CMK (cell line): ENCODE measurements at regions not wholly inside any gene's neighbourhood (a gene's known extent, or its start where the extent isn't known, plus 50 kb on each side); places are given as distances from the start of the nearest gene placed in this dataset.

Experiments used
- DNase-seq: peaks from one replicate; pipeline ENCODE4 v3.0.0-alpha.2; 2010; ENCODE audit warnings: low read depth

- no peak for DNase-seq
Measured at GRCh38 chr4:162350331-162350730, 186.5 kb upstream of the FSTL5 start.

DNA sequence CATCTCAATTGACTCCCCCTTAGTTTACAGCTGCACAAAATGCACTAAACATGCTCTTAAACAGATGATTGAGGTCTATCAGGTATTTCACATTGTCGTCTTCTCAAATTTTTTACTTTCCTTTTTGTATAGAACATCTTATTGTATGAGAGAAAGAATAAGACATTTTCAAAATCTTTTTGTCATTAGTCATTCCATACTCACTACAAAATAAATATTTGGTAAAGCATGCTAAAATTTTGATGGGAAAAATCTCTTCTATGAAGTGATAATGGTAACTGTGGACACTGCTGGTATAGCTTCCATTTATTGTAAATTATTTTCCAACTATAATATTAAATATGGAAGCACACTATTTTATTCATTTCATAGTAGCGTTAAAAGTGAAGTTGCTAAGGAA is 185.6 kb upstream of the FSTL5 start:
- no peak for DNase-seq

- peak; percentile 9 for DNase-seq
Measured at GRCh38 chr4:162347842-162348213, 184.0 kb upstream of the FSTL5 start.

DNA sequence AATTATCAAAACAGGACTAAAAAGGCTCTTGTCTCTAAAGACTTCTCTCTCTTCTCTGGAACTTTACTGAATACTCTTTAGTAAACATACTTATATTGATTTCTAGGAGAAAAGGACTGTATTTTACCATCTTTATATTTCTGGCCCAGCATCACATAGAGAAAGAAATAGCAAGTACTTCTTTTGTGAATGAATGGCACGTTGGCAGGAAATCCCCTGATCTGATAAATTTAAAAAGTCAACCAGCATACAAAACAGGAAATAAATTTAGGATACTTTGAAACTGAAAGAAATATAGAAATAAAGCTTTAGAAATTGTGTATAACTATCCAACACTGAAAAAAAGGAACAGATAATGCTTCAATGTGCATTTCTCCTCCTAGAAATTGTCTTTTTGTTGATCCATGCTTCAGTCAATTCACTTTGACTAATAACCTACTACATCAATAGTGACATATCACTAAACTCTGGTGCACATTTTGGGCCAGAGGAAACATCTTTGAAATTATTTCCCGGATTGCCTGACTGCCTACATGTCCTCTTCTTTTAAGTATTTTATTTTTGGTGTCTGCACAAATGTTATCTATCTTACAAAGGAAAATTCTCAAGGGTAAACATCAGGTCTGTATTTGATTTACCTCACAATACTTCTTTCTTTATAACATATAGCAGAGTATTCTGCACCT is 183.5 kb upstream of the FSTL5 start:
- DNase-seq: no peak

DNA sequence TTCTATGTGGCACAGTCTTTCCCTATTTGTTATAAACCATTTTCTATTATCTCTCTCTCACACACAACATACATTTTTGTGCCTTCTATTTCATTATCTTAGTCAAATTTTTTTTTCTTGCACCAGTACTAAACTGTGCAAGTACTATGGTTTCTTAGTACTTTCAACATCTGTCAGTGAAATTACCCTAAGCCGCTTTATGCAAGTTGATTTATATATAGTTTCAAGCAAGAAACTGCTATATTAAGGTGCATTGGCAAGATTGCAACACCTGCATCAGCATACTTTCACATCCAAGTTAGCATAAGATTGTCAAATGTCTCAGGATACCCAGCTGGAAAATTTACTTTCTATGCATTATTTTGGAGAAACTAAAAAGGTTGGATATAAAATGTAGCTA is 180.2 kb upstream of the FSTL5 start:
- DNase-seq: no peak

DNA sequence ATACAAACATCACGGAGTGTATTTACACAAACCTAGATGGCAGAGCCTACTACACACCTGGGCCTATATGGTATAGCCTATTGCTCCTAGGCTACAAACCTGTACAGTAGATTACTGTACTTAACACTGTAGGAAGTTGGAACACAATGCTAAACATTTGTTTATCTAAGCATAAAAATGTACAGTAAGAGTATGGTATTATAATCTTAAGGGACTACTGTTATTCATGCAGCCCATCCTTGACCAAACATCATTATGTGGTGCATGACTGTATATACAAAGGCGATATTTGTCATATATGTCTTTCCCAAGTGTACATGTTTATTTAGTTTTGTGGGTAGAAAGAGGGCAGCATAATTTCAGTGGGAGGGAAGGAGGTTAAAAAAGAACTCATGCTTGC is 177.7 kb upstream of the FSTL5 start:
- no peak for DNase-seq

DNA sequence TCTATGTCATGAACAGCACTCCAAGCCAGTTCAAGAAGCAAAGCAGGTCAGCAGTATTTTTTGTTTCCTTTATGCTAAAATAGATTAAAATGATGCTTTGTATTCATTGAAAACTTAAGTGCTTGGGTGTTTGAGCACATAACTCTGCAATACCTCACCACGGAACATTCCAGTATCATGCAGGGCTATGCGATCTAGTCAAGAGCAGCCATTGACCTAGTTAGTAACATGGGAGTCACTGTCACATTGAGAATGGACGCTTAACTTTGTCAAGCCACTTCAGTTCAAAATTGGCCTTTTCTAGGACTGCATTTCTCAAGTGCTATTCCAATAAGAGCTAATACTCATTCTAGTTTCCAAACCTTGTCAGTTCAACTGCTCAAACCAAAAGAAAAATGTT is 160.1 kb upstream of the FSTL5 start:
- no peak for DNase-seq

GRCh38 chr4:162322054-162322453 is 158.3 kb upstream of the FSTL5 start:
- no peak for DNase-seq

DNA sequence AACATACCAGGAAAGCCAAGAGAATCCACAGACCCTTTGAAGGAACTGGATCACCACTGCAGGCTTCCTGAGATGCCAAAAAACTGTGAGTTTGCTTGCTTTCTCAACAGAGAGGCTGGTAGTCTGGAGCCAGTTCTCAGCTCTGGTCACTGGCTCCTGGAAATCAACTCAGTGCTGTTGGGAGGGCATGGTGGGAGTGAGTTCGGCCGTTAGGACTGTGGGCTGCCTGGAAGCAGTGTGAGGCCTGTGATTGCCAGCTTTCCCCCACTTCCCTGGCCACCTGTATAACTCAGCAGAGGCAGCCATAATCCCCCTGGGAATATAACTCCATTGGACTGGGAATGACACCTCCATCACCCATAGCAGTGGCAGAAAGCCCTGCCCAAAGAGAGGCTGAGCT is 122.0 kb upstream of the FSTL5 start:
- no peak for DNase-seq

DNA sequence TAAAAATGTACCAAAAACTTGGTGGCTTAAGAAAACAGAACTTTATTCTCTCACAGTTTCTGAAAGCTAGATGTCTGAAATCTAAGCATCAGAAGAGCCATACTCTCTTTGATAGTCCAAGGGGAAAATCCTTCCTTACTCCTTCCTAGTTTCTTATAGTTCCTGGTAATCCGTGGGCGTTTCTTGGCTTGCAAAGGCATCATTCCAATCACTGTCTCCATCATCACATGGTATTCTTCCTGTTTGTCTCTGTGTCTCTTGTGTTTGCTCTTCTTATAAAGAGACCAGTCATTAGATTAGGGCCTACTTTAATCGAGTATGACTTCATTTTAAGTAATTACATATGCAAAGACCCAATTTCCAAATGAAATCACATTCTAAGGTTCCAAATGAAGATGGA is 118.9 kb upstream of the FSTL5 start:
- no peak for DNase-seq

GRCh38 chr4:162274354-162274753 is 110.6 kb upstream of the FSTL5 start:
- DNase-seq: no peak

GRCh38 chr4:162272215-162272614 is 108.4 kb upstream of the FSTL5 start:
- DNase-seq: no peak

DNA sequence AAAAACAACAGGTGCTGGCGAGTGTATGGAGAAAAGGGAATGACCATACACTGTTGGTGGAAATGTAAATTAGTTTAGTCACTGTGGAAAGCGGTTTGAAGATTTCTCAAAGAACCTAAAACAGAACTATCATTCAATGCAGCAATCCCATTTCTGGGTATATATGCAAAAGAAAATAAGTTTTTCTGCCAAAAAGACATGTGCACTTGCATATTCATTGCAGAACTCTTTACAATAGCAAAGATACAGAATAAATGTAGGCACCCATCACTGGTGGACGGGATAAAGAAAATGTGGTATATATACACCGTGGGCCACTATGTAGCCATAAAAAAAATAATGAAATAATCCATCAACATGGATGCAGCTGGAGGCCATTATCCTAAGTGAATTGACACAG is 105.1 kb upstream of the FSTL5 start:
- DNase-seq: no peak

GRCh38 chr4:162265802-162266201 is 102.0 kb upstream of the FSTL5 start:
- DNase-seq: no peak

DNA sequence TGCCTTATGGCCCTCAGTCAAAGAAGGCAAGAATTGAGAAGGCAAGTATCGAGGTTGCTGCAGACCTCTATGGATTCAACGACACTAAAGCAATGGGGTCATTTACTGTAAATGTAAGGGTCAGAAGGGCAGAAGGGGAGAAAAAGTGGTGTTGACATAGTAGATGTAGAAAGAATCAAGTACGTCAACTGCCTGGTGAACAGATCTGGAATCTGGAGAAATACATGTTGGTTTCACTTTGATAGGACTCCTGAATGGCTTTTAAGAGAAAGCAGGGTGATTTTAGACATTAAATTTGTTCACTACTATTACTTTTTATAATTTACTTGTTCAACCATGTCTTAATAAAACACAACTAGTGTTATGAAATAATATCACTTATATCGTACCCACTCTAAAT is 81.3 kb upstream of the FSTL5 start:
- no peak for DNase-seq

DNA sequence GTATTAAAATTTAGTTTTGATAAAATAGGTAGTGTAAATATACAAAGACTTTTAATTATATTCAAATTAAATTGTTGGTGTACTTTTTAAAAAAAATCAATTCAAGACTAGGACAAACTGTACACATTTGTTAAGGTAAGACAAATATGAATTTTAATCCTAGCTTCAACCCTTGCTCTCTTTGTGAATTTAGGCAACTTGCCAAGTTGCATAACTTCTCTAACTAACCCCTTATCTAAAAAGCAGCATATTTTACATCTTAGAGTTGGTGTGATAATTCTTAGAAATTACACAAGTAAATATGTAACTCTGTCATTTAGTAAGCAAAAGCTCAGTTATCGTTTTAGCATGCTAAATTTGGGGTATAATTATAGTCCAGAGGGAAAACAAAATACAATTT is 78.1 kb upstream of the FSTL5 start:
- DNase-seq: no peak

DNA sequence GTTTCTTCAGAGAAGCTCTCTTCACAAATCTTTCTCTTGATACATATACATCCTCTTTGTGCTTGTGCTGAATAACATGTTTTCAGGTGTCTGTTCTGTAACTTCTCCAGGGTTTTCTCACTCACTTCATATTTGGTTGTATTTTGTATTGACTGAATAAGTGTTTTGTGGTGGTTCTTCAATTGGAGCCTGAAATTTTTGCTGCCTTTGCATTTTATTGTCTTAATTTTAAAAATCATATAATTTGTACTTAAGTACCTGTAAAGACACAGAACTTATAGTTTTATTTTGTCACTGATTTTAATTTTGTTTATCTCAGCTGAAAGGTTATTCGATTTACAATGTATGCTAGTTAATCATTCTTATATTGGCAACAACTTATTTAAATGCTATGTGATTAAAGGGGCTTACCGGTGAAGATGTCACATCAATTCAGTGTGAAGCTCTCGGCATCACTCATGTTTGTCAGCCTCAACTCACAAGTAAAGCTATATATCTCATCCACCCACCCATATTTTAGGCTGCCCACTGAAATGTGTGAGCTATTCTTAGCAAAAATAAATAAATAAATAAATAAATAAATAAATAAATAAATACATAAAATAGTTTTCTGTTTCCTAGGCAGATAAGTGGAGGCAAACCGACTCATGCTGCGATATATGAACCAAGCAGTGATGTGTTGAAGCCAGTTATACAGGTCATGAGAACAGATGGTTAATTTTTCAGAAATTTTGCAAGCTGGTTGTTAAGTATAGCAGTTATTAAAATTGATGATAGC is 76.4 kb upstream of the FSTL5 start:
- no peak for DNase-seq

DNA sequence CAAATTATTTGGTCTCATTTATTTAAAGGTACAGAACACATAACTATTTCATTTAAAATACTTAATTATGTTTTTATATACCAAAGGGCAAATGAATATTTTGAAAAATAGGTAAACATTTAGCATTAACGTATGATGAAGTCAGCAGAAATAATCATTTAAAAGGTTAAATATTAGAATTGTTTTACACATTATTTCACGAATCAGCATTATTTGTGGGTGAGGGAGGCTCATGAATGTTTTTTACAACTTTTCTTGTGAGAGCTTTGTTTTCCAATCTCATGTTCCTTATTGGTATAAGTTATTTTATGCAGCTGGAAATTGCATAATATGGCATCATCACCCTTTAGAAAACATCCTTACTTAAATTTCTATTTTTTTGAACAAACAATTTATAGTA is 73.9 kb upstream of the FSTL5 start:
- DNase-seq: no peak

DNA sequence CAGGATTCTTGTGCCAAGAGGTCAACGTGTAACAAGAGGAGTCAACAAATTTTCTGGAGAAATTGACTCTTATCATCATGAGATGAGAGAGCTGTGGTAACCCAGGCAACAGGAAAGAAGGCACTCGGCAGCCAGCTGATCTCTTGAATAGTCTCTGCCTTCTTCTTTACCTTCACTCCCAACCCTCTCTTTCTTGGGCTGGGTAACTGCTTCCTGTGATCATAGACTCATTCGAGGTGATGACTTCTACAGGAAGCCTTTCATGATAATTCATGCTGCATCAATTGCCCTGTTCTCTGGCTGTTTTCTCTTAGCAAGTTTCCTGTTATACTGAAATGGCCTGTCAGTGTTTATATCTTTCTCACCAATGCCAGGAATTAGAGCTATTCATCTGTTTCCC is 70.8 kb upstream of the FSTL5 start:
- DNase-seq: no peak

DNA sequence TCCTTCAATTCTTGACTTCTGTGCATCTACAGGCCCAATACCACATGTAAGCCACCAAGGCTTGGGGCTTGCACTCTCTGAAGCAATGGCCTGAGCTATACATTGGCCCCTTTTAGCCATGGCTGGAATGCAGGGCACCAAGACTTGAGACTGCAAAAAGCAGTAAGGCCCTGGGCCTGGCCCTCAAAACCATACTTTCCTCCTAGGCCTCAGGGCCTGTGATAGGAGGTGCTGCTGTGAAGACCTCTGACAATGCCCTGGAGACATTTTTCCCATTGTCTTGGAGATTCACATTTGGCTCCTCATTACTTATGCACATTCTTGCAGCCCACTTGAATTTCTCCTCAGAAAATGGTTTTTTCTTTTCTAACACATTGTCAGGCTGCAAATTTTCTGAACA is 68.5 kb upstream of the FSTL5 start:
- no peak for DNase-seq

GRCh38 chr4:162229670-162230069 is 65.9 kb upstream of the FSTL5 start:
- no peak for DNase-seq

DNA sequence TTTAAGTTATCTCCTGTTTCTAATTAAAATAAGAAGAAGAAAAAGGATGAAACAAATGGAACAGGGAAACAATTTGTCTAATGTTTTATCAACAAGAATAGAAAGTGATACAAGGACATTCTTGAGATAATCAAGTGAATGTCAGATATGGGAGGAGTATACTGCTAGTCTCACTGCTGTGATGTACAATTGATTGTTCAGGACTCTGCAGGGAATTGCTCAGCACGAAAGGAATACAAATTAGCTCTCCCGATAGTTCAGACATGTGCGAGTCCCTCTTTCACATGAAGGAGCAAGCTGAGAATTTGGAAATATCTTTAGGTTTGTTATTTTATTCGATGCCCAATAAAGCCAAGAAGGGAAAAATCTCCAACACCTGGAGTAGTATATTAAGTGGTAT is 57.3 kb upstream of the FSTL5 start:
- DNase-seq: no peak
